GM12892 (cell line): ENCODE measurements at regions not wholly inside any gene's neighbourhood (a gene's known extent, or its start where the extent isn't known, plus 50 kb on each side); places are given as distances from the start of the nearest gene placed in this dataset.

ENCODE experiments used
- POLR2A ChIP-seq: IDR thresholded peaks from 2 replicates; pipeline ENCODE4 v1.6.1; 2011; ENCODE audit warnings: low read depth, low read length, control low read depth
- POLR2AphosphoS5 ChIP-seq: IDR thresholded peaks from 2 replicates; pipeline ENCODE4 v1.6.1; 2011; ENCODE audit warnings: low read depth, low read length, control low read depth
- TAF1 ChIP-seq: IDR thresholded peaks from 2 replicates; pipeline ENCODE4 v1.6.1; 2011; ENCODE audit warnings: low read depth, mild to moderate bottlenecking, control low read depth, low read length, borderline replicate concordance

- TF ChIP-seq POLR2AphosphoS5: no peak
- TF ChIP-seq POLR2A: no peak
- no peak for TF ChIP-seq TAF1
These were observed 81.4 kb upstream of the KCNK12 start for GRCh38 chr2:47652061-47652690.
